ENCODE measurements at regions not wholly inside any gene's neighbourhood (a gene's known extent, or its start where the extent isn't known, plus 50 kb on each side); places are given as distances from the start of the nearest gene placed in this dataset.
A peak's percentile ranks its signal among the peaks of the same experiment; 100 is the strongest.

DNA sequence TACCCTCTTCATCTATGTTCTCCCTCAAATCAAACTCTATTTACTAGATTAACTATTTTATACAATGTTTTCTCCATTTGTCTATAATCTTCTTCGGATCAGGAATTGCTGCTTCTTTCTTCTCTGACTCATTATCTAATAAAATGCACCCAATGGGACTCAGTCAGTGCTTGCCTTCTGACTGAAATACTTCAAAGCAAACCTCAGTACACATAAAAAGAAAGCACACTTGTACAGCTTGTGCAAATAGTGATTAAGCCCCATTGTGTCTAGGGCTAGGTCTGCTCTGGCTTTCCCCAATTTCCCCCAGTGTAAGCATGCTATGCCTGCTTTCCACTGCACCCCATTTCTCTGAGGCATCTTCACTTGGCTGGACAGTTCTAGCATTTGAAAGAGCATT, 118.6 kb upstream of the C11orf87 start:
- TF ChIP-seq, protein P1, sequence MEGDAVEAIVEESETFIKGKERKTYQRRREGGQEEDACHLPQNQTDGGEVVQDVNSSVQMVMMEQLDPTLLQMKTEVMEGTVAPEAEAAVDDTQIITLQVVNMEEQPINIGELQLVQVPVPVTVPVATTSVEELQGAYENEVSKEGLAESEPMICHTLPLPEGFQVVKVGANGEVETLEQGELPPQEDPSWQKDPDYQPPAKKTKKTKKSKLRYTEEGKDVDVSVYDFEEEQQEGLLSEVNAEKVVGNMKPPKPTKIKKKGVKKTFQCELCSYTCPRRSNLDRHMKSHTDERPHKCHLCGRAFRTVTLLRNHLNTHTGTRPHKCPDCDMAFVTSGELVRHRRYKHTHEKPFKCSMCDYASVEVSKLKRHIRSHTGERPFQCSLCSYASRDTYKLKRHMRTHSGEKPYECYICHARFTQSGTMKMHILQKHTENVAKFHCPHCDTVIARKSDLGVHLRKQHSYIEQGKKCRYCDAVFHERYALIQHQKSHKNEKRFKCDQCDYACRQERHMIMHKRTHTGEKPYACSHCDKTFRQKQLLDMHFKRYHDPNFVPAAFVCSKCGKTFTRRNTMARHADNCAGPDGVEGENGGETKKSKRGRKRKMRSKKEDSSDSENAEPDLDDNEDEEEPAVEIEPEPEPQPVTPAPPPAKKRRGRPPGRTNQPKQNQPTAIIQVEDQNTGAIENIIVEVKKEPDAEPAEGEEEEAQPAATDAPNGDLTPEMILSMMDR (IDR thresholded peaks at IDR 0.05; ENCODE audit: low read depth, low read length), result no peak
- H3K4me3 ChIP-seq (ENCODE audit: low read depth, low read length), result no peak overlapping the region
- no peak for DNase-seq (ENCODE audit: low read depth, low spot score)
- in situ Hi-C loops (cut with HindIII; ENCODE audit: low sequenced_read_pairs), result no loop called here

DNA sequence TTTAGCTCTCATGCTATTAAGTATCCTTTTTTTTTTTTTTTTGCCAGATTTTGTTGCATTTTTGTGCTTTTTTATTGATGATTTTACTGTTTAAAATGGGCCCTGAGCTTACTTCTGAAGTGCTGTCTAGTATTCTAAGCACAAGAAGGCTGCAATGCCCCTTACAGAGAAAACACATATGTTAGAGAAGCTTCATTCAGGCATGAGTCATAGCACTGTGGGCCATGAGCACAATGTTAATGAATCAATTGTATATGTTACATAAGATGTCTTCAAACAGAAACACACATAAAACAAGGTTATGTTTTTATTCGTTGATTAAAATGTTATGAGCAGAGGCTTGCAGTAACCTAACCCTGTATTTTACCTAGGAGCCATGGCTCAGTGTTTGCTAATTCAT, 117.8 kb upstream of the C11orf87 start:
- H3K4me3 ChIP-seq (ENCODE audit: low read depth, low read length), result no peak overlapping the region
- no peak for DNase-seq (ENCODE audit: low read depth, low spot score)
- in situ Hi-C loops (cut with HindIII; ENCODE audit: low sequenced_read_pairs), result no loop called here
- TF ChIP-seq, protein P1 (IDR thresholded peaks at IDR 0.05; ENCODE audit: low read depth, low read length), result no peak

DNA sequence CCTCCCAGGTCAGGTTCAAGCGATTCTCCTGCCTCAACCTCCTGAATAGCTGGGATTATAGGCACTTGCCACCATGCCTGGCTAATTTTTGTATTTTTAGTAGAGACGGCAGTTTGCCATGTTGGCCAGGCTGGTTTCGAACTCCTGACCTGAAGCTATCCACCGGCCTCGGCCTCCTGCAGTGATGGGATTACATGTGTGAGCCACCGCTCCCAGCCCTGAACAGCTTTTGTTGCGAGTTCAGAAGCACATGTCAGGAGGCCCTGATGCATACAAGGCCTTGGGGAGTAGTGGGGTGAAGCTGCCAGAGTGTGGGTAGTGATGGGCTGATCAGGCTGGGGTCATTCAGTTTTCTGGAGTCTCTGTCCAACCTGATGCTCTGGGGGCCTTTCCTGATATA, 117.0 kb upstream of the C11orf87 start:
- TF ChIP-seq, protein P1 (IDR thresholded peaks at IDR 0.05; ENCODE audit: low read depth, low read length), result no peak
- DNase-seq (ENCODE audit: low read depth, low spot score), result no peak
- in situ Hi-C loops (cut with HindIII; ENCODE audit: low sequenced_read_pairs), result no loop called here
- no peak overlapping the region for H3K4me3 ChIP-seq (ENCODE audit: low read depth, low read length)

DNA sequence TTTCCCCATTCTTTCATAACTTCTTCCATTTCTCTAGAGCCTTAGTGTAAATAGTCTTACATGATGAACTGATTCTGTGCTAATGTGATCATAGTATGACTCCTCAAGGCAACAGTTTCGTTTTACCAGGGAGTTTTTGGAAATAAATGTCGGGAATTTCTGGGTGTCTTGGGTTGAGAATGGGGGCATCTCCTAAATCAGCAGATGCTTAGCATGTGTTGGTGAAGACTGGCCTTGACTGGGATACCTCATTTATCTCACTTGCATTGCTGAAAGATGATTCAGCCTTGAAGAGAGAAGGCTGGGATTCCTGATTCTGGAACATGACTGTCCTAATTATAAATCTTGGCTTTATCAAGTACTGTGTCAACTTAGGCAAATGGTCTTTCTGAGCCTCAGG, 115.7 kb upstream of the C11orf87 start:
- TF ChIP-seq, protein P1 (IDR thresholded peaks at IDR 0.05; ENCODE audit: low read depth, low read length), result no peak
- in situ Hi-C loops (cut with HindIII; ENCODE audit: low sequenced_read_pairs), result no loop called here
- H3K4me3 ChIP-seq (ENCODE audit: low read depth, low read length), result no peak overlapping the region
- DNase-seq (ENCODE audit: low read depth, low spot score), result no peak

DNA sequence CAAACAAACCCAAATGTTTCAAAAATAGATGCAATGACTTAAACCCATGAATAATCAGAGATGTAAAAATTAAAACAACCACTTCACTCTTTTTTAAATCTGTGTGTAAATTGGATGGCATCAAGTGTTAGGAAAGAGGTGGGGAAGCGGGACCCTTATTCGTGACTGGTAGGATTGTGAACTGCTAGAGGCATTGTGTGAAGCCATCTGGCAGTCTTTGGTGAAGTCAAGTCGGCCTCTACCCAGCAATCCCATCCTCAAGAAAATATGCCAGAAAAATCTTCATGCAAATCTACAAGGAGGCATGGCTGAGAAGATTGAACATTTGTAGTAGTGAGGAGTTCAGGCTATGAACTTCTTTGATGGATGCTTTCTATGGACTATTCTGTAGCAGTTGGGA, 114.6 kb upstream of the C11orf87 start:
- DNase-seq (ENCODE audit: low read depth, low spot score), result no peak
- TF ChIP-seq, protein P1 (IDR thresholded peaks at IDR 0.05; ENCODE audit: low read depth, low read length), result no peak
- H3K4me3 ChIP-seq (ENCODE audit: low read depth, low read length), result no peak overlapping the region
- in situ Hi-C loops (cut with HindIII; ENCODE audit: low sequenced_read_pairs), result no loop called here

DNA sequence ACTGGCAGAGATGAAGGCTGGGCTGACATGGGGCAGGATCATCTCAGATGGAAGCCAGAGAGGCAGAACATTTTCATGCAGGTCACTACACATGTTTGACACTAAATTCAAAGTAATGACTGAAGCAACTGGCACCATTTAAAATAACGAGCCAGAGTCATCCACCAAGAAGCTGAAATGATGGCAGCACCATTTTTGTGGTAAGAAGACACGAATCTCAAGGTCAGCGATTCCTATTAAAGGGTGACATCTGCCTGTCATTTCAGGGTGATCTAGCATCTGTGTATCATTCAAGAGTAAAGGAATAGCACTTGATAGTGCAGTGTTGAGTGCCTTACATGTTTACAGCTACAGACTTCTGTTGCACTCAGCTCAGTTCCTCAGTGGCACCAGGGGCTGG, 113.4 kb upstream of the C11orf87 start:
- in situ Hi-C loops (cut with HindIII; ENCODE audit: low sequenced_read_pairs), result no loop called here
- no peak overlapping the region for H3K4me3 ChIP-seq (ENCODE audit: low read depth, low read length)
- TF ChIP-seq, protein P1 (IDR thresholded peaks at IDR 0.05; ENCODE audit: low read depth, low read length), result no peak
- no peak for DNase-seq (ENCODE audit: low read depth, low spot score)

DNA sequence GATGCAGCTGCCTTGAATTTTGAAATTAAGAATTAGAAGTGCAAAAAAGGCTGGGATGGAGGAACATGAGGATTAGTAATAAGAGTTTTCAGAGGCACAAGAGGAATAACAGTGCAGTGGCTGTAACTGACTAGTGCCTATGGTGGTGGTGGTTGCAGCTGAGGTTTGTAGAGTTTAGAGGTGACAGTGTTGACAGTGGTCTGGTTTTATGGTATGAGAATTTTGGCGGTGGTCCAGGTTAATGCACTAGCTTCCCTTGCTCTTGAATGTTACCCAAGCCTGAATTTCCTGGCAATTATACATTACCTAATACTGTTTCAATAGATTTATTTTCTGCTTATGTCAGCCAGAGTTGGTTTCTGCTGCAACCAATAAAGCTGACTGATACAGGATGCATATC, 112.8 kb upstream of the C11orf87 start:
- TF ChIP-seq, protein P1 (IDR thresholded peaks at IDR 0.05; ENCODE audit: low read depth, low read length), result no peak
- no peak overlapping the region for H3K4me3 ChIP-seq (ENCODE audit: low read depth, low read length)
- peak; percentile 52 for DNase-seq (ENCODE audit: low read depth, low spot score)
- in situ Hi-C loops (cut with HindIII; ENCODE audit: low sequenced_read_pairs), result no loop called here
